H7 (cell line): ENCODE measurements at regions not wholly inside any gene's neighbourhood (a gene's known extent, or its start where the extent isn't known, plus 50 kb on each side); places are given as distances from the start of the nearest gene placed in this dataset.

Experiments
- DNase-seq: peaks from one replicate; pipeline ENCODE4 v3.0.0; 2012
- H3K27me3 ChIP-seq: 2 replicates; pipeline ENCODE4 v1.6.0; 2011; ENCODE audit warnings: mild to moderate bottlenecking, low read length; ENCODE audit not compliant: control insufficient read depth, insufficient read depth
- H3K36me3 ChIP-seq: replicated peaks from 2 replicates; pipeline ENCODE4 v1.5.1; 2011; ENCODE audit warnings: low read length; ENCODE audit not compliant: control insufficient read depth, insufficient read depth
- H3K4me3 ChIP-seq: 2 replicates; pipeline ENCODE4 v1.5.1; 2011; ENCODE audit warnings: low read depth, mild to moderate bottlenecking, control low read depth, low read length, moderate library complexity; ENCODE audit not compliant: insufficient read depth

DNA sequence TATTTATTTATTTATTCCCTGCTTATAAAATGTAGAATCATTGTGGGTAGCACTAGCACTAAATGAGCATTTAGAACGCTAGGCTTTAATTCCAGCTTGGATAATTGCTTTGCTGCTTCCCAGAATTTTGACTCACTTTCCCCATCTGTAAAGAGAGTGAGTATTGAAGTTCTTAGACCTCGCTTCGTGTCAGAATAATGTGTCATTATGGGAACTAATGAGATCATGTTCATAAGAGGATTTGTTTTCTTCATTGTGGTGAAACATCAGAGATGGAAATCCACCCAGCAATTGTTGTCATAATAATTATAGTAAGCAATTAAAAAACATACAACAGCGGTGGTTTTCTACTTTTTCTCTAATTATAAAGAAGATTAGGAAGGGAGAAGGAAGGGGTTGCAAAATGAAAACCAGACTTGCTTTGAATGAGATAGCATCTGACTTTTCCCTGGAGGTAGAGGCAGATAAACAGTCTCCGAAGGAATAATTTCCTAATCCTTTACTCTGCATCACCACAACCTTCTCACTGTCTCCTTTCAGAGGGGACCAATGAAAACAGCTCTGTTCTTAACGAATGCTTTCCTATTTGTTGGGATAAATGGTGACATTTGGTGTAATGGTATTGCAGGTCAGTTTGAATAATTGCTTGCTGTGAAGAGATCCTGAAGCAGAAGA lies 86.8 kb upstream of the ARHGAP5 start:
- no peak for DNase-seq

DNA sequence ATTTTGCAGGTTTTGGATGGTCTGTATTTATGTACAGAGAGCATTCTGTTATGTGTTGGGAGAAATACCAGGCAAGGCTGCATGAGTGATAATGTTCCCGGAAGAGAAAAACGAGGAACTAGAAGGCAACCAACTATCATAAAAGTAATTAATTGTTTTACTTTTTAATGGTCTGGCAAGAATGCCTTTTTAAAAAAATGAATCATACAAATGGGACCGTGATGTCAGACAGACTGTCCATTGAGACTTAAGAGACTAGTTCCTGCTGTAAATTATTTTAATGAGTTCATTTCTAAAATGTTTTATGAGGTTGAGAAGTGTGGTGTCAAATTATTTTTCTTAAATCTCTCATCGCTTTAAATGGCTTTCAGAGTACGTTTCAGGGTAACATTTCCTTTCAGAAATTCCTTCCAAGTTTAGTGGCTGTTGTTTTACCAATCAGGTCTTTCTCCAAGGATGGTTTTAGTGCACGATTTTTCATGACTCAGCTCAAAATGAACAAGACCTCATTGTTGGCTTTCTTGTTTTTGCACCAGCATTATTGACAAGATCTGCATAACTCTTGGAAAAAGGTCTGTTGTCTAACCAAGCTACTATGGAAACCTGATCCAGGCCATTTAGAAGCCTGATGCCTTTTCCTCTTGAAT lies 86.1 kb upstream of the ARHGAP5 start:
- no peaks in the 10 kb centered on the region for H3K27me3 ChIP-seq
- no peak overlapping the region for H3K4me3 ChIP-seq
- DNase-seq, result no peak
- no peaks in the 10 kb centered on the region for H3K36me3 ChIP-seq

More for the DNA sequence above, 86.8 kb upstream of the ARHGAP5 start:
- Histone ChIP-seq H3K27me3 (no peaks in the 10 kb centered on the region), H3K4me3 (no peak overlapping the region), H3K36me3 (no peaks in the 10 kb centered on the region)

DNA sequence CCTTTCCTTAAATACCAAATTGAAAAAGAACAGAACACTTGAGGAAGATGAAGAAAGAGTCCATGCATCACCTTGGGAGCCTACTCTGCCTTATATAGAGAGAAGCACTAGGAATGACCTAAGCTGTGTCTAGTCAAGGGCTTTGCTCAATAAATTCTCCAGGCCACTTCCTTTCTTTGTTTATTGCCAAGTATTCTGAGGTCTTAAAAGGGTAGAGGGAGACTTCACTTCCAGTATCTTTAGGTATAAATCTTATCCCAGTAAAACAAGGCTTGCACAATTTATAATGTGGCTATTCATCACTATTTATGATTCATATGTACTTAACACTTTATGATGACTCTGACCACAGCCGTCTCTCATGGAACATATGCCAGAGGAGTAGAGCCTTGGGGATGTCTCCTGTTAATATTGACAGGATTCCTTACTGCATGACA lies 85.1 kb upstream of the ARHGAP5 start:
- Histone ChIP-seq H3K4me3 (no peak overlapping the region), H3K36me3 (no peaks in the 10 kb centered on the region), H3K27me3 (no peaks in the 10 kb centered on the region)
- DNase-seq, result no peak

DNA sequence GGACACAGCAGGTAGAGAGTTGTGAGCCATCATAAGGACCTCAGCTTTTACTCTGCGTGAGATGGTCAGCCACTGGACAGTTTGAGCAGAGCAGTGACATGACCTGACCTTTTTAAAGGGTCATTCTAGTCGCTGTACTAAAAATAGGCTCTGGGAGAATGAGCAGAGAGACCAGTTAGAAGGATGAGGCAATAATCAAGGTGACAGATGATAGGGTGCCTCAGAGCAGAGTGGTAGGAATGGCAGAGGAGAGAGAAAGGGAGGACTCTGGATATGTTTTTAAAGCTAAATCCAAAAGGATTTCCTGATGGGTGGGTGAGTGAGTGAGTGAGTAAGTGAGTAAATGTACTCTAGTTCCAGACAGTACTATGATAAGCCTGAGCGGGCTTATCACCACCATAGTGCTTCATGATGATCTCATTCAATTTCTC lies 83.6 kb upstream of the ARHGAP5 start:
- no peak overlapping the region for H3K4me3 ChIP-seq
- H3K27me3 ChIP-seq, result no peaks in the 10 kb centered on the region
- H3K36me3 ChIP-seq, result no peaks in the 10 kb centered on the region
- DNase-seq, result no peak

DNA sequence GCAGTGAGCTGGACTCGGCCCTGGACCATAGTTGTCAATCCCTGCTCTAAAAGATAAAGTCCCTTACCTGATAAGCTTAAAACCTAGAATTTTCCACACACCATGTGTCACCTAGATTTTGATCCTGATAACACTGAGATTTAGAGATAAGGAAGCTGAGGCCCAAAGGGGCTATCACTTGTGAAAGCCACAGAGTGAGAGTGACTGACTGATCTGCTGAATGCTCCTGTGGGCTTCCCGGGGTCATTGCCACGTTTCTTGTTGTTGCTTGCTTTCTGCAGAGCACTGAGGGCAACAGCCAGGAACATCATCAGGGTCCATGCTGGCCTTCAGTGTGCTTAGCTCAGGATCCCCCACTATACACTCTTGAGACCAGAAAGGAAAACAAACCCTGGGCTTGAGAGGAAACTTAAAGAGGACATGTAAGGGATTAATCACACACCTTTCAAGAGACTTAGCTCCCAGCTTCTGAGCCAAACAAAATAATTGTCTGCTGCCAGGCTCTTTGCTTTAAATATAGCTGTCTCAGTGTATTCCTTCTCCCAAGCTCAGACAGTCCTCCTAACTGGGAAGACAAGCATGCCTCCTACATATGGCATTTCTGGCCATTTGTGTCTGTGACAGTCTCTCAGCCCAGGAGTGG lies 82.6 kb upstream of the ARHGAP5 start:
- no peaks in the 10 kb centered on the region for H3K27me3 ChIP-seq
- H3K4me3 ChIP-seq, result no peak overlapping the region
- H3K36me3 ChIP-seq, result no peaks in the 10 kb centered on the region
- DNase-seq, result no peak

DNA sequence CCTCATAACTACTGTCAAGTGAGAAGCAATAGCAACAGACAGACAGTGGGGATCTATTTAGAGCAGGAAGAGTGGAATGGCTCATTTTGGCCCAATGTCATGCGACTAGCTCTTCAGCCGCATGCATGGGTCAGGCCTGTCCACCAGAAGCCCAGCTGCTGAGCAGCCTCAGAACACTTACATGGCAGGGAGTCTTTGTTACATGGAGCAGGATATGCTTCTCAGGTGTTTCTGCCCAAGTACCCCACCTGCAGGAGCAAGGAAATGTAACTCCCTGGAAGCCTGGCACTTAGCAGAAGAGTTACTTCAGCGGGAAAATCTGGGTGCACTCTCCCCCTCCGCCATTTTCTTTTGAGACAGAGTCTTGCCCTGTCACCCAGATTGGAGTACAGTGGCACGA lies 73.5 kb upstream of the ARHGAP5 start:
- Histone ChIP-seq H3K4me3 (no peak overlapping the region), H3K36me3 (no peaks in the 10 kb centered on the region), H3K27me3 (no peaks in the 10 kb centered on the region)
- DNase-seq, result no peak

DNA sequence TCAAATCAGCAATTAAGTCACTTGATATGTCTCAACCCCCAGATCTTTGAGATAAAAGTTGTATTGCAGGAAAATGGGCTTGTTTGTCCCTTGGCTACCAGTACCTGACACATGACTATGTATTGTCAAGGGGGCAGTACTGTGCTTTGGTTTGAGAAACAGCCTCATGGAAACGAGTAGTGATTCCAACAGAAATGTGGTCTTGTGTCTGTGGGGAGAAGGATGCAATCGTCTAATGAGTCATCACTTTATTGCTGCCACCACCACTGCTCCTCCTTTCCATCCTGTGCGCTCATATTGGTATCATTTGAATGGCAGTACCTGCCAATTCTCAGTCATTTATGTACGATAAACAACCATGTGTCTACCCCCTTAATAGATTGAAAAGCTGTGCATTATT lies 72.8 kb upstream of the ARHGAP5 start:
- no peaks in the 10 kb centered on the region for H3K36me3 ChIP-seq
- no peaks in the 10 kb centered on the region; the same call in 1 of the 2 replicates for H3K27me3 ChIP-seq
- no peak for DNase-seq
- no peak overlapping the region for H3K4me3 ChIP-seq

DNA sequence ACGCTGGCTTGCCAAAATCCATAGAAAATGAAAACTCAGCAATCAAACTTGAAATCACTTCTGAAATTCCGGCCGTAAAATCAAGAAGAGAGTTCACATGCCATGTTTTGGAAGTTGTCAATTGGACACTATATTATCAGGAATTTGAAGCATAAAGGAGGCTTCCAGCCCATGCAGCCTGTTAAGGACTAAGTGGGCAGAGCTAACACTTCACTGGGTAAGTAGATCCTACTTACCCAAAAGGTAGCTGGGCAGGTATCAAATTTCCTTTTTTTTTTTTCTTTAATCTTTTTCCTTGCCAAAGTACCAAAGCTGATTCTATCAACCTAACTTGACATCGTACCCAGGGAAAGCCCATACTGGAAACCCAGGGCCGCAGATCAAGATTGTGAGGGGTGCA lies 71.5 kb upstream of the ARHGAP5 start:
- no peaks in the 10 kb centered on the region; the same call in 1 of the 2 replicates for H3K27me3 ChIP-seq
- no peak for DNase-seq
- H3K36me3 ChIP-seq, result no peaks in the 10 kb centered on the region
- H3K4me3 ChIP-seq, result no peak overlapping the region

DNA sequence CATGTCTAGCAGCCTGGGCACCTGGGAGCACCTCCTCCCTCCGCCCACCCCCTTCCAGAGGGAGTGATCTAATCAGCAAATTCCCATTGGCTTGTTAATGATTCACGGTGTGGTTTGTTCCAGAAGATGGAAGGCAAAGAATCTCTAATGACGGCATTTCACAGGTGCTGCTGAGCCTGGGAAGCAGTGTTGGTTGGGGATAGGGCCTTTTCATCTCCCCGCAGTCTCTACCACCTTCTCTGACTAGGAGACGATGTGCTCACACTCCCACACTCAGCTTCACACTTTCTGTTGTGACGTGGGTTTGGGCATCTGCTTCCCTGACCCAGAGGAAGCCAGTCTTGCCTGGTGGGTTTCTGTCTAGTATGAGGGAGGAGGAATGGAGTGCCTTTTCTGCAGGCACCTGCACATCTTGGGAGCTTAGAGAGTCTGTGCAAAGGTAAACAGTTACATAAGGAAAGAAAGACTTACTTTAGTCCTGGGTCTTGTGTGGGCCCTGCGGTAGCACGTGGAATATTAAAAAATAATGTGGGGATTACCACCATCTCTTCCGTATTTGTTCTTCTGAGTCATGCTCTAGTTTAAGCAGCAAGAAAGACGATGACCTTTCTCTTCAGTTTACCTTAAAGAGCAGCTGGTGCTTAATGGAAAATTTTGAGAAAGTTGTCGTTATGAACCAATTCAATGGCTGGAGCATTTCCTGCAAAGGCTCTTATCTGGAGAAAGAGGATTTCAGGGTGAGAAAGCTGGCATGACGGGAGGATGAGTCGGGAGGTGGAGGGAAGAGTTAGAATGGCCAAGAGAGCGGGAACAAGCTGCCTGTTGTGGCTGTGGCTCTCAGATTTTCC lies 70.6 kb upstream of the ARHGAP5 start:
- H3K36me3 ChIP-seq, result no peaks in the 10 kb centered on the region
- no peaks in the 10 kb centered on the region; the same call in 1 of the 2 replicates for H3K27me3 ChIP-seq
- no peak for DNase-seq
- H3K4me3 ChIP-seq, result no peak overlapping the region

DNA sequence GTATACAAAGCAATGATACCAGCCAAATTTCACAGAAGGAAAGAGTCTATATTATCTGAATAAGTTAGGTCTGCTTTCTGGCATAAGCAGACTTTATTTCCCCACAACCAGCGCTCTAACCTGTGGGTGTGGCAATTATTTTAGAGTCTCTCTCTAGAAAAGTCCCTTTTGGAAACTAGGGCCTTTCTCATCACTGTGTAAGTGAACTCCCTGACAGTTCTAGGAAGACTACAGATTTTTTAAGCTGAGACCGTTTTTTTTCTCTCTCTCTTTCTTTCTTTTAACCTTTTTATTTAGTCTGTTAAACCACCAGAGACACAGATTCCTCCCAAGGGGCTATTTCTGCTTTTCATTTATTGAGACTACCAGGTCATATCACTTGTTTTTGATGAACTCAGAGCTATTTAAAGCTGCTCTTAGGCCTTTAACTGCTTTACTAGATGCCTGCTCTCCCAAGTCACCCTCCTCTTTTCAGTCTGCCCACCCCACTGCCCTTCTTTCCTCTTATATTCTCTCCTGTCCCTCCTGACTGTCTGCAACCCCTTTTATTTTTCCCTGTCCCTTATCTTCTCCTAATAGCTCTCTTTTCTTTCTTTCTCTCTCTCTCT lies 69.2 kb upstream of the ARHGAP5 start:
- H3K27me3 ChIP-seq, result no peaks in the 10 kb centered on the region; the same call in 1 of the 2 replicates
- no peak for DNase-seq
- H3K4me3 ChIP-seq, result no peak overlapping the region
- H3K36me3 ChIP-seq, result no peaks in the 10 kb centered on the region

DNA sequence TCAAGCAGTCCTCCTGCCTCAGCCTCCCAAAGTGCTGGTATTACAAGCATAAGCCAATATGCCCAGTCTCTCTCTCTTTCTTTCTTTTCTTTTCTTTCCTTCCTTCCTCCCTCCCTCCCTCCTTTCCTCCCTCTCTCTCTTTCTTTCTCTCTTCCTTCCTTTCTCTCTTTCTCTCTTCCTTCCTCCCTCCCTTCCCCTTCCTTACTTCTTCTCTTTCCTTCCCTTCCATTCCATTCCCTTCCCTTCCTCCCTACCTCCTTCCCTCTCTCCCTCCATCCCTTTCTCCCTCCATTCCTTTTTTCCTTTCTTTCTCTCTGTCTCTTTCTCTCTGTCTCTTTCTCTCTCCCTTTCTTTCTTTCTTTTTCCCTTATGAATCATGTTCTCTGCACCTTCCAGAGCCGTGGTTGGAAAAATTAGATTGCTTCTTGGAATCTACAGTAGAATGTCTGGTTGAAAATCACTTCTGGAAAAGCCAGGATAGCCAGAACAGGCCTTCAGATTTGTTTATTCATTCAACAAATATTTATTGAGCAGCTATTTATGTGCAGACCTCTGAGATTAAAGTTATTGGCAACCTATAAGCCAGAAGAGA lies 68.4 kb upstream of the ARHGAP5 start:
- DNase-seq, result no peak
- Histone ChIP-seq H3K27me3 (no peaks in the 10 kb centered on the region; the same call in 1 of the 2 replicates), H3K36me3 (no peaks in the 10 kb centered on the region), H3K4me3 (no peak overlapping the region)

DNA sequence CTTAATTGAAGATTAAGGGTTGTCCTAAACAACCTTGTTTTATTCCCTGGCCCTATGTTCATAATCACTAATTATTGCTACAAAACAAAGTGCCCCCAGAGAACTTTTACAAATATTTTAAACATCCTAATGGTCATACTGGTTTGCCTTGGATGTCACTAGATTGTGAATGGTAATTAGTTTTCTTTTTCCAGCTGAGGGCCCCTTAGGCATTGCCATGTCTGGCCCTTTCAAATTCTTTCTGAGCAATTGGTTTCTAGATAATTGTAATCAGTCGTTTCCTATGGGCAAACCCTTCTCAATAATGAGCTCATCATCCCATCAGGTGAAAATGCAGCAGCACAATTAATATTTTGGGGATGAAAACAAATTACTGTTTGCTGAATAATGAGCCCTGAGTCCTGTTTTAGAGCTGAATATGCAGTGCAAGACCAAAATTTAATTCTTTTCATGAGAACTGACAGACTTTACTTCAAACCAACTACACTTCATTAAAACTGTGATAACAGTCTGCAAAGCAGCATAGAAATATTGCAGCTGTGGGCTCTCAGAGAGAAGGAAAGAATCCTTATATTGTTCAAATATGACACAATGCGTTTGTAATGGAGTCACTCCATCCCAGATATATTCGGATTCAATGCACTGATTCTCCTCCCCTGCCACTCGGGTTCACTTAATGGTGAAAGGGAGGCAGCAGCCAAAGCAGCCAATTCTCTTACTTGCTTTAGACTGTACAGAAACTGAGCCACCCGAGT lies 67.7 kb upstream of the ARHGAP5 start:
- Histone ChIP-seq H3K27me3 (no peaks in the 10 kb centered on the region; the same call in 1 of the 2 replicates), H3K36me3 (no peaks in the 10 kb centered on the region), H3K4me3 (no peak overlapping the region)
- DNase-seq, result no peak

DNA sequence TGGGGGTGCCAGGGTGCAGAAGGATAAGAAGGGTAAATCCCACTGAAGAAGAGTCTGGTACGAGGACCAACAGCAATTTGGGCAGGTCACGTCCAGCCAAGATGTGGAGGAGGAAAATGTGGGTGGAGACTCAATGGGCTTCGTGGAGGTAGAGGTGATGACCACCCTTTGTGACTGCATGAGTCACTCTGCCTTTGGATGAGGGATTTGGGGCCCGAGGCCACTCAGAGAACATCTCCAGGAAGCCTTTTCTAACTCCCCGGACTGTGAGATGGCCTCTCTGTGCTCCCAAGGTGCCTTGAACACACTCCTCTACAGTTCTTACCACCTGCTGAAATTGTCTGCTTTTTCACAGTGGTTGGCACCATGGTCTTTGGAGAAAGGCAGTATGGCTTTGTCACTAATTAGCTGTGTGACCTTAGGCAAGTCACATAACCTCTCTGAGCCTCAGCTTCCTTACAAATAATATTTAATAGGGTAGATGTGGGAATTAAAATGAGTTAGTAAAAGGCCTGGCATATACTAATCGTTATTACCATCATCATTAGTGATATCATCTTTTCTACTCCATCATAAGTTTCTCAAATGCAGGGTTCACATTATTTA lies 67.0 kb upstream of the ARHGAP5 start:
- no peak for DNase-seq
- no peaks in the 10 kb centered on the region for H3K36me3 ChIP-seq
- no peak overlapping the region for H3K4me3 ChIP-seq
- no peaks in the 10 kb centered on the region; the same call in 1 of the 2 replicates for H3K27me3 ChIP-seq
